ENCODE measurements at regions not wholly inside any gene's neighbourhood (a gene's known extent, or its start where the extent isn't known, plus 50 kb on each side); places are given as distances from the start of the nearest gene placed in this dataset.

- FAIRE-seq (no peak), DNase-seq (ENCODE audit: low read depth, low spot score) (no peak)
- H3K79me2 ChIP-seq (ENCODE audit: control insufficient read depth, insufficient read depth, low read length): no peaks in the 10 kb centered on the region
- no peaks in the 10 kb centered on the region for H3K36me3 ChIP-seq (ENCODE audit: control insufficient read depth in 2 of 2, extremely low read depth in 1 of 2, insufficient read depth in 2 of 2, low read length in 2 of 2)
- no peak overlapping the region for H2AFZ ChIP-seq (ENCODE audit: low read depth, low read length)
- TF ChIP-seq GATA2 (IDR thresholded peaks at IDR 0.05; ENCODE audit: insufficient read depth, insufficient read length, low read depth, low read length) (no peak), MYC (IDR thresholded peaks at IDR 0.05; ENCODE audit: low read depth, low read length) (no peak), JUN (IDR thresholded peaks at IDR 0.05; ENCODE audit: borderline replicate concordance, insufficient read depth, insufficient read length, low read depth) (no peak), MAX (IDR thresholded peaks at IDR 0.05; ENCODE audit: insufficient read depth, insufficient read length) (no peak), POLR2A (IDR thresholded peaks at IDR 0.05; ENCODE audit: low read depth, low read length) (no peak)
- BruUV-seq (replicated peaks): no TSS peak
- CTCF ChIA-PET: no interaction called here
- POLR2A ChIA-PET: no interaction called here
- intact Hi-C loops (cut with micrococcal nuclease): no loop called here
- no peaks in the 10 kb centered on the region for H3K9me1 ChIP-seq (replicated peaks; ENCODE audit: control insufficient read depth, extremely low read depth, insufficient read depth, low read length)
- H3K9me3 ChIP-seq (replicated peaks; ENCODE audit: control insufficient read depth, insufficient read depth, low read length): peaks cover 6% of the 10 kb centered on the region
- no peak overlapping the region for H3K4me3 ChIP-seq (replicated peaks in 1 of 3; ENCODE audit: insufficient read depth in 1 of 3, low read depth in 1 of 3, low read length in 3 of 3)
- no peaks in the 10 kb centered on the region for H3K27me3 ChIP-seq (ENCODE audit: control insufficient read depth in 2 of 2, insufficient read depth in 2 of 2, low read length in 2 of 2)
- no peak overlapping the region for H3K9ac ChIP-seq (replicated peaks; ENCODE audit: extremely low read depth, insufficient read depth, low read length)
- dilution Hi-C loops (cut with MboI; ENCODE audit: extremely low pct_ligation_motif_present, low sequenced_read_pairs): no loop called here
- no peak overlapping the region for H3K4me2 ChIP-seq (ENCODE audit: insufficient read depth, low read length)
- no peaks in the 10 kb centered on the region for H3K4me1 ChIP-seq (ENCODE audit: control insufficient read depth, extremely low read depth, insufficient read depth, low read length)
- H4K20me1 ChIP-seq (replicated peaks; ENCODE audit: control insufficient read depth, extremely low read depth, insufficient read depth, low read length): no peaks in the 10 kb centered on the region
- H3K27ac ChIP-seq (ENCODE audit: insufficient read depth, low read depth, low read length): no peak overlapping the region
Observed at GRCh38 chr12:115177899-115178298, 493.9 kb upstream of the TBX3 start.

- DNase-seq (ENCODE audit: low read depth, low spot score) (no peak), FAIRE-seq (no peak)
- H3K9me3 ChIP-seq (replicated peaks; ENCODE audit: control insufficient read depth, insufficient read depth, low read length): peaks cover 7% of the 10 kb centered on the region
- POLR2A ChIA-PET: no interaction called here
- no peaks in the 10 kb centered on the region for H3K79me2 ChIP-seq (ENCODE audit: control insufficient read depth, insufficient read depth, low read length)
- H2AFZ ChIP-seq (ENCODE audit: low read depth, low read length): no peak overlapping the region
- intact Hi-C loops (cut with micrococcal nuclease): no loop called here
- no peak overlapping the region for H3K27ac ChIP-seq (ENCODE audit: insufficient read depth, low read depth, low read length)
- H3K4me3 ChIP-seq (replicated peaks in 1 of 3; ENCODE audit: insufficient read depth in 1 of 3, low read depth in 1 of 3, low read length in 3 of 3): no peak overlapping the region
- no peaks in the 10 kb centered on the region for H3K27me3 ChIP-seq (ENCODE audit: control insufficient read depth in 2 of 2, insufficient read depth in 2 of 2, low read length in 2 of 2)
- dilution Hi-C loops (cut with MboI; ENCODE audit: extremely low pct_ligation_motif_present, low sequenced_read_pairs): no loop called here
- no peaks in the 10 kb centered on the region for H4K20me1 ChIP-seq (replicated peaks; ENCODE audit: control insufficient read depth, extremely low read depth, insufficient read depth, low read length)
- no peaks in the 10 kb centered on the region for H3K4me1 ChIP-seq (ENCODE audit: control insufficient read depth, extremely low read depth, insufficient read depth, low read length)
- H3K9ac ChIP-seq (replicated peaks; ENCODE audit: extremely low read depth, insufficient read depth, low read length): no peak overlapping the region
- BruUV-seq (replicated peaks): no TSS peak
- CTCF ChIA-PET: no interaction called here
- H3K9me1 ChIP-seq (replicated peaks; ENCODE audit: control insufficient read depth, extremely low read depth, insufficient read depth, low read length): no peaks in the 10 kb centered on the region
- no peaks in the 10 kb centered on the region for H3K36me3 ChIP-seq (ENCODE audit: control insufficient read depth in 2 of 2, extremely low read depth in 1 of 2, insufficient read depth in 2 of 2, low read length in 2 of 2)
- TF ChIP-seq POLR2A (IDR thresholded peaks at IDR 0.05; ENCODE audit: low read depth, low read length) (no peak), MYC (IDR thresholded peaks at IDR 0.05; ENCODE audit: low read depth, low read length) (no peak), CTCF (IDR thresholded peaks at IDR 0.05; ENCODE audit: extremely low read depth in 1 of 2, insufficient read depth in 1 of 2, low read depth in 1 of 2, low read length in 2 of 2) (no peak), JUN (IDR thresholded peaks at IDR 0.05; ENCODE audit: borderline replicate concordance, insufficient read depth, insufficient read length, low read depth) (no peak), GATA2 (IDR thresholded peaks at IDR 0.05; ENCODE audit: insufficient read depth, insufficient read length, low read depth, low read length) (no peak), EZH2 (IDR thresholded peaks at IDR 0.05; ENCODE audit: borderline replicate concordance, low read depth, low read length, severe bottlenecking) (no peak), FOS (IDR thresholded peaks at IDR 0.05; ENCODE audit: borderline replicate concordance, insufficient read depth, low read length) (no peak), POLR2AphosphoS5 (IDR thresholded peaks at IDR 0.05; ENCODE audit: insufficient read depth, low read depth, low read length) (no peak), MAX (IDR thresholded peaks at IDR 0.05; ENCODE audit: insufficient read depth, insufficient read length) (no peak)
- H3K4me2 ChIP-seq (ENCODE audit: insufficient read depth, low read length): no peak overlapping the region
Observed at GRCh38 chr12:115176741-115177400, 492.9 kb upstream of the TBX3 start.

All from endothelial cell of umbilical vein (primary cell).